ENCODE measurements at regions not wholly inside any gene's neighbourhood (a gene's known extent, or its start where the extent isn't known, plus 50 kb on each side); places are given as distances from the start of the nearest gene placed in this dataset.

DNA sequence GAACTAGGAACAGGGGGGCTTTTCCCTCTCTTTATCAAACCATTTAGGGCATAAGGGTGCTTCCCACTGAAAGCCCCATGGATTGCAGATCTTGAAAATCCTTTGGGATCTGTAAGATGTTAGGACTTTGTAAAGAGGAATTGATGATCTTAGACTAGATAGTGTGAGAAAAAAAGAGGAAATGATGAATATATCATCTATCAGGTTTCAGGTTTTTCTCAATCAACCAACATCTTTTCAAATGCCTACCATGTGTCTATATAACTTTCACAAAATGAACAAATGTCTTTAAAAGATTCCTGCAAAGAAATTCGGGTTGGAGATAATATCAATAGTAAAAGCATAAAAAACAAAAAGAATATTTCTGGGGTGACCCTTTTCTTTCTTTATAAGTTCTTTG is 50.1 kb downstream of the KCNC4 start:
- no peaks in the 10 kb centered on the region for H4K20me1 ChIP-seq (ENCODE audit: control insufficient read depth, extremely low read depth, insufficient read depth, low read length)

GRCh38 chr1:110262296-110262695 is 52.2 kb downstream of the KCNC4 start:
- dilution Hi-C loops (cut with MboI; ENCODE audit: extremely low pct_ligation_motif_present, low sequenced_read_pairs): no loop called here
- FAIRE-seq (no peak), DNase-seq (ENCODE audit: low read depth, low spot score) (no peak)
- H3K27ac ChIP-seq (ENCODE audit: control insufficient read depth, insufficient read depth, low read length): no peak overlapping the region
- TF ChIP-seq CTCF (optimal IDR thresholded peaks at IDR 0.05 in 1 of 3, IDR thresholded peaks at IDR 0.05 in 1 of 3, conservative IDR thresholded peaks at IDR 0.05 in 1 of 3; ENCODE audit: extremely low read depth in 1 of 3, insufficient read depth in 2 of 3, low read length in 3 of 3) (no peak), EZH2 (IDR thresholded peaks at IDR 0.05; ENCODE audit: low read length) (no peak)
- H3K4me3 ChIP-seq (ENCODE audit: control insufficient read depth in 2 of 3, extremely low read depth in 1 of 3, insufficient read depth in 2 of 3, low read depth in 1 of 3, low read length in 3 of 3): no peak overlapping the region
- H2AFZ ChIP-seq (ENCODE audit: control insufficient read depth, low read length): no peak overlapping the region
- H3K36me3 ChIP-seq (ENCODE audit: control insufficient read depth in 2 of 2, extremely low read depth in 1 of 2, insufficient read depth in 2 of 2, low read length in 2 of 2): no peaks in the 10 kb centered on the region
- H3K9me3 ChIP-seq (ENCODE audit: control insufficient read depth, low read depth, low read length): no peaks in the 10 kb centered on the region
- no peaks in the 10 kb centered on the region for H4K20me1 ChIP-seq (ENCODE audit: control insufficient read depth, extremely low read depth, insufficient read depth, low read length)
- peaks cover 18% of the 10 kb centered on the region for H3K4me1 ChIP-seq (ENCODE audit: control insufficient read depth, extremely low read depth, insufficient read depth, low read length)
- H3K9ac ChIP-seq (ENCODE audit: control insufficient read depth, extremely low read depth, insufficient read depth, low read length): no peak overlapping the region
- H3K9me1 ChIP-seq (ENCODE audit: control insufficient read depth, extremely low read depth, insufficient read depth, low read length): no peaks in the 10 kb centered on the region
- no peaks in the 10 kb centered on the region for H3K79me2 ChIP-seq (ENCODE audit: control insufficient read depth, insufficient read depth, low read length)
- H3K27me3 ChIP-seq (ENCODE audit: control insufficient read depth, extremely low read depth, insufficient read depth, low read length): peaks cover 3% of the 10 kb centered on the region
- H3K4me2 ChIP-seq (ENCODE audit: control insufficient read depth, extremely low read depth, insufficient read depth, low read depth, low read length): no peak overlapping the region

More for the DNA sequence above, 50.1 kb downstream of the KCNC4 start:
- H3K36me3 ChIP-seq (ENCODE audit: control insufficient read depth in 2 of 2, extremely low read depth in 1 of 2, insufficient read depth in 2 of 2, low read length in 2 of 2): no peaks in the 10 kb centered on the region
- no peaks in the 10 kb centered on the region for H3K9me3 ChIP-seq (ENCODE audit: control insufficient read depth, low read depth, low read length)
- no peaks in the 10 kb centered on the region for H3K27me3 ChIP-seq (ENCODE audit: control insufficient read depth, extremely low read depth, insufficient read depth, low read length)
- peak overlapping the region; percentile 73 for H3K4me2 ChIP-seq (ENCODE audit: control insufficient read depth, extremely low read depth, insufficient read depth, low read depth, low read length)
- no peak overlapping the region for H3K27ac ChIP-seq (ENCODE audit: control insufficient read depth, insufficient read depth, low read length)
- no peak overlapping the region for H3K9ac ChIP-seq (ENCODE audit: control insufficient read depth, extremely low read depth, insufficient read depth, low read length)
- peak overlapping the region in 2 of 3 experiments; percentile 7 to 24 for H3K4me3 ChIP-seq (ENCODE audit: control insufficient read depth in 2 of 3, extremely low read depth in 1 of 3, insufficient read depth in 2 of 3, low read depth in 1 of 3, low read length in 3 of 3)
- TF ChIP-seq CTCF (optimal IDR thresholded peaks at IDR 0.05 in 1 of 3, IDR thresholded peaks at IDR 0.05 in 1 of 3, conservative IDR thresholded peaks at IDR 0.05 in 1 of 3; ENCODE audit: extremely low read depth in 1 of 3, insufficient read depth in 2 of 3, low read length in 3 of 3) (no peak), EZH2 (IDR thresholded peaks at IDR 0.05; ENCODE audit: low read length) (no peak)
- H3K9me1 ChIP-seq (ENCODE audit: control insufficient read depth, extremely low read depth, insufficient read depth, low read length): no peaks in the 10 kb centered on the region
- H3K4me1 ChIP-seq (ENCODE audit: control insufficient read depth, extremely low read depth, insufficient read depth, low read length): peaks cover 18% of the 10 kb centered on the region
- H2AFZ ChIP-seq (ENCODE audit: control insufficient read depth, low read length): peak overlapping the region; percentile 66
- DNase-seq (ENCODE audit: low read depth, low spot score) (no peak), FAIRE-seq (no peak)
- dilution Hi-C loops (cut with MboI; ENCODE audit: extremely low pct_ligation_motif_present, low sequenced_read_pairs): no loop called here
- H3K79me2 ChIP-seq (ENCODE audit: control insufficient read depth, insufficient read depth, low read length): no peaks in the 10 kb centered on the region
